LNCAP (cell line): ENCODE measurements at regions not wholly inside any gene's neighbourhood (a gene's known extent, or its start where the extent isn't known, plus 50 kb on each side); places are given as distances from the start of the nearest gene placed in this dataset.

ENCODE experiments used
- CTCF ChIP-seq: fragments of 450-650 bp; IDR thresholded peaks from 2 replicates; pipeline ENCODE4 v1.5.1; 2017; ENCODE audit warnings: mild to moderate bottlenecking

- TF ChIP-seq CTCF = no peak
These were observed 80.7 kb upstream of the CNKSR3 start for GRCh38 chr6:154591234-154591633.

- TF ChIP-seq CTCF = no peak
These were observed 81.8 kb upstream of the CNKSR3 start for GRCh38 chr6:154592199-154592860.

GRCh38 chr6:154593122-154593521 is 82.6 kb upstream of the CNKSR3 start:
- TF ChIP-seq CTCF = no peak

- no peak for TF ChIP-seq CTCF
These were observed 84.2 kb upstream of the CNKSR3 start for GRCh38 chr6:154594496-154595198.

- no peak for TF ChIP-seq CTCF
These were observed 85.1 kb upstream of the CNKSR3 start for GRCh38 chr6:154595538-154595937.

GRCh38 chr6:154596009-154596408 is 85.5 kb upstream of the CNKSR3 start:
- no peak for TF ChIP-seq CTCF

GRCh38 chr6:154596701-154597100 is 86.2 kb upstream of the CNKSR3 start:
- no peak for TF ChIP-seq CTCF
